Umbilical cord (tissue), 1 donor: ENCODE measurements at regions not wholly inside any gene's neighbourhood (a gene's known extent, or its start where the extent isn't known, plus 50 kb on each side); places are given as distances from the start of the nearest gene placed in this dataset.

ENCODE experiments used
- DNase-seq: peaks from one replicate; pipeline ENCODE4 v3.0.0-alpha.2; 2015; ENCODE audit warnings: low spot score

GRCh38 chr3:81048058-81048665 lies 713.3 kb downstream of the GBE1 start:
- no peak for DNase-seq

DNA sequence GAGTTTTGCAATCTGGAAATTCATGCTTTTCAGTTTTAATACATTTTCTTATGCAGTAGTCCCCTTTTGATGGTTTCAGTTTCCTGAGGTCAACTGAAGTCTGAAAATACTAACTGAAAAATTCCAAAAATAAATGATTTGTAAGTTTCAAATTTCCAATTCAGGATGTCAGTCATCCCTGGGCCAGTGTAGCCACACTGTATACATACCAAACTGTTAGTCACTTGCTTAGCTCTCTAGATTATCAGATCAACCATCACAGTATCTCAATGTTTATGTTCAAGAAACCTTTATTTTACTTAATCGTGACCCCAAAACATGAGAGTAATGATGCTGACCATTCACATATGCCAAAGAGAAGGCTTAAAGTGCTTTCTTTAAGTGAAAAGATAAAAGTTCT lies 715.5 kb downstream of the GBE1 start:
- DNase-seq = no peak

DNA sequence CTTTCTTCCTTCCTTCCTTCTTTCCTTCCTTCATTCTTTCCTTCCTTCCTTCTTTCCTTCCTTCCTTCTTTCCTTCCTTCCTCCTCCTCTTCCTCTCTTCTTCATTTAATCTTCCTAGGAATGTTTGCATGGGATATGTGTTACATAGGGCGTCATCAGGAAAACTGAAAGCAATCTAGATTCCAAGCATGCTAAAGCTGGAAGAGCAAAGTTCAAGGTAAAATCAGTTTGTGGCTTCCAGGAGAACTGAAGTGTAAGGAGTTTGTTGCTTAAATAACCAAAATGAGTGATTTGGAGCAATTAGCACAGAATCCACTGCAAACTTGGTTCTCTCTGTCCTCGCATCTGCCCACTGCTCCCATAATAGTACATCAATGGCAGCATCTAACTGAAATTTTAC lies 716.2 kb downstream of the GBE1 start:
- DNase-seq = no peak

- no peak for DNase-seq
Observed at GRCh38 chr3:81043660-81044199, 717.7 kb downstream of the GBE1 start.

- no peak for DNase-seq
Observed at GRCh38 chr3:81043009-81043408, 718.4 kb downstream of the GBE1 start.

GRCh38 chr3:81041331-81041730 lies 720.1 kb downstream of the GBE1 start:
- no peak for DNase-seq

- DNase-seq = no peak
Observed at GRCh38 chr3:81040107-81040506, 721.3 kb downstream of the GBE1 start.

- DNase-seq = no peak
Observed at GRCh38 chr3:81033684-81034083, 727.8 kb downstream of the GBE1 start.

DNA sequence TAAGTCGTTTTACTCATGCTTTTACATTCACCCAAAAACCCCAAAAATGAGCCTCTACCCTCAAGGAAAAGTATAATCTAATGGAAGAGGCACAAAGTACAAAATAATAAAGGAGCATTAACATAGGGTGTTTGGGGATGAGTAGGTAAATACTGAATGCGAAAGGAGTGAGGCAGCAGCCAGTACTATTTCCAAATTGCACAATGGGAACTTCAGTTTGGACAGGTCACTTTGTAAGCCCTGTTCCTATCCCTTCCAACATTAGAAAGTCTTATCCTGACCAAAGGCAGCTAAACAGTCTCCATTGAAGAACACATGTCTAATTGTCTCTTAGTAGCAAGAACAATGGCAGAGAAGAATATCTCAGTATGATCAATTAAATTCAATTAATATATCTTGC lies 728.3 kb downstream of the GBE1 start:
- DNase-seq = no peak

DNA sequence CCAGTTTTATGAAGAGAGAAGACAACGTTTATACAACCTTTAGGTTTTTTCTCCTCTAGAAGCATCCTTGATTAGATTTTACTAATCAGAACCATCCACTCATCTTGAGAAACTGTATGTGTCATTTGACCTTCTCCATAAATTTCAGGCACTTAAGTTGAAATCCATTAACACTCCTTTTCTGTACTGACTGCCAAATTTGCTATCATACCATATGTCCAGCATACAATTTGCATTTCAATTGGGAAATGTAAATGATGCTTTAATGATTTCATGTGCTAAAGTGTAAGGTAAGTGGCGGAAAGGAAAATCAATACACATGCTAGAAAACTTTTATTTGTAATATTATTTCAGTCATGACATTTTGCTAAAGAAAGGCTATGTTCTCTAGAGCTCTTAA lies 731.6 kb downstream of the GBE1 start:
- DNase-seq = no peak

DNA sequence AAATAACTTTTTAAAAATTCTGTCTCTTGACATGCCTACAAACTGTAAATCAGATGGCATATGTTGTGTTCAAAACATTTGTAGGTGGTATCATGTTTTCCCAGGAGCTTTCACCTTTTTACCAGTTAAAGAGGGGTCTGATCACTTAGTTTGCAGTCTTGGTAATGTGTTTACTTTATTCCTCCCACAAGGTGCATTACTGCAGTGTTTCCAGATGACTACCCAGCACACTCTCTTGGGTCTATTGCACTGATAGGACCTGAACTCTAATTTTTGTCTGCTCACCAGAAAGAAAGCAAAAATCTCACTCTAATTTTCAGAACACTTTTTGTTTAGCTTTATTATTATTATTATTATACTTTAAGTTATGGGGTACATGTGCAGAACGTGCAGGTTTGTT lies 734.1 kb downstream of the GBE1 start:
- no peak for DNase-seq

GRCh38 chr3:81024560-81024959 lies 736.9 kb downstream of the GBE1 start:
- no peak for DNase-seq

GRCh38 chr3:81022339-81022738 lies 739.1 kb downstream of the GBE1 start:
- no peak for DNase-seq

GRCh38 chr3:81013360-81013759 lies 748.1 kb downstream of the GBE1 start:
- DNase-seq = no peak

DNA sequence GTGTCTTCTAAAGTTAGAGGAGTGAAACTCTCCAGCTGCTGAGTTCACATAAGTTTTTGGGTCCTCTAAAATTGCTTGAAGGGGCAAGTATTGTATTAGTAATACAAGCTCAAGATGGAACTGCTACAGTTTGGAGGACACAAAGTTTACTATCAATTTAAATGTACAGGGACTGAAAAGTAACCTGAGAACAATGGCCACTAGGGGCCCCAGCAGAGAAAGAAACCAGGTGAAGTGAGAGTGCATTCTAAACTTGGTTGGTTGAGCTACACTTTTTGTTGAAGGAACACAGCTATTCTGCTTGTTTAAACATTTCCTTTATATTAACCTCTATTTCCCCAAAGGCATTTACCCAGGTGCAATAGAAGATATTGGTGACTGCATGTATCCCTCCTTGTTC lies 755.5 kb downstream of the GBE1 start:
- DNase-seq = no peak

DNA sequence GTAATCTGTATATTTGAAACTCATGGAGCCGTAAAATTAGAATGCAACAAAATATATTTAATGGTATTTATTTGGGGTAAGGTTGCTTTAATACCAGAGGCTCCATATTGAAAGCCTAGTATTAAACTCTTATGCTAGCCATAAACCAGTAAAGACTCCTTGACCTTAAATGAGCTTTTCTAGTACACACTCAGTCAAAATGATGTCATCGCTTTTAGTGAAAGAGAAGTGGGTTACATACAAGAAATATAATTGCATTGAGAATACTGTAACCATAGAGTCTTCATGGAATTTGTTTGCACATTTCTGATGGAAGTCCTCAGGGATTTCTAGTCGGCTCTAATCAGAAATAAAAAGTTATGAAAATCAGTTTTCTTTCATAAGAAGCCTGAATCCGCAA lies 757.6 kb downstream of the GBE1 start:
- DNase-seq = no peak

DNA sequence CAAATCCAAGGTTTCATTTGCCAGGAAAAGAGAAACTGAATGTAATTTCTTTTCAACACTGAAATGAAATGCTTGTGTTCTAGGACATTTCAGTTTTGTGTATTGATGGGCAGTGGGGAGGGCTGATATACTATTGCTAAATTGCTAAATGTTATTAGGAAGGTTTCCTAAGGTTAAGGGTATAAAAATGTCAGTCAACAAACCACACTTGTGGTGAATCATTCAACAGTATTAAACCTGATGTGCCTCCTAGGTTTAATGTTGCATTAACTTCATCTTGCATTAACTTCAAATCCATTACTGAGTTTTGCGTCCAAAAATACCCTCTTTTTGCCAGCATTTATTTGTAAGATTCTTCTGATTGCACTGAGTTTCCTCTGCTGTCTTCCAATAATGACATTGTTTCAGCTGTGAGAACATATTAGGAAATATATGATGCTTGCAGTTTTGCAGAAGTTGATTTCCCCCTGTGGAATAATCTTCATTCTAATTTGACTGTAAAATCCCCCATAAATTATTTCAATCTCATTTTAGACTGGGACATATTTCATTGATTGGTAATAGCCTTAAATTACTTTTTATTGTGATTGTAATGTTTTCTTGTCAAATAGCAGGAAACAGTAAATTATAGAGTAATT lies 758.3 kb downstream of the GBE1 start:
- DNase-seq = no peak

- no peak for DNase-seq
Observed at GRCh38 chr3:80999481-80999880, 762.0 kb downstream of the GBE1 start.

- DNase-seq = no peak
Observed at GRCh38 chr3:80998022-80998421, 763.4 kb downstream of the GBE1 start.

GRCh38 chr3:80997622-80998021 lies 763.8 kb downstream of the GBE1 start:
- no peak for DNase-seq

DNA sequence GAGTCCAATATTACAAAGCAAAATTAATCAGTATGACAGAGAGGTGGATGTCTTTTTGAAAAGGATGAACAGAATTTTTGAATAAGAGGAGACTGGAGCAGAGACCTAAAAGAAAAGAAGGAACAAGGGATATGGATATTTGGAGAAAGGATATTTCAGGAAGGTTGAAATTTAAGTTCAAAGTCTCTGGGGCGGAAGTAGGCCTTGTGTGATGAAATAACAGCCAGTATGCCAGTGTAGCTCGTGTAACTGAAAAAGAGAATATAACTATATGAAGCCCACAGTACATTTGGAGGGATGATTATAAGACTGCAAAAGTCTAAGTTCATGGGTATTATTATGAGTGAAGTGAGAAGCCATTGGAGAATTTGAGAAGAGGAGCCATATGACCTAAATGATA lies 766.7 kb downstream of the GBE1 start:
- DNase-seq = no peak

DNA sequence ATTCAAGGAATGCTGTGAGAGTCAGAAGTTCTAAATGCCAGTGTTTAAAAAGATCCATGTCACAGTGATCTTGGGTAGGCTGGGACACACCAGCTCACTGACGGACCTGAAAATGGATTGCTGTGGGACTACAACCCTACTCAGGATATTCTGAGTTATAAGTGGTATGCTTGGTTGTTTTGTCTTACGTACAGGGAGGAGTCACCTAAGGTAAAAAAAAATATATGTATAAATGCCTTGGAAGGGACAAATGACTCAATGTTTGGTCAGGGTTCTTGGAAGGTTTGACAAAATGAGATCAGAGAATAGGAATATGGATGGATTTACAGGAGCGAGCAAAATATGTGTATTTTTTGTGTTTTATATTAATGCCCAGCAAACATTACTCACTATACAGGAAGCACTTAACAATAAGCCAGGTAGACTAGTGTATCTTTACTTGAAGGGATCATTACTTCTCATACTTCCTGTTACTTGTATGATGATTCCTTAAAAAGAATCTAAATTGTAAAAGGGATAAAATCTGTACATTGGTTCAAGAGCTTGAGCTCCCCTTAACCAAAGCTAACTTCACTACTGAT lies 767.3 kb downstream of the GBE1 start:
- no peak for DNase-seq

DNA sequence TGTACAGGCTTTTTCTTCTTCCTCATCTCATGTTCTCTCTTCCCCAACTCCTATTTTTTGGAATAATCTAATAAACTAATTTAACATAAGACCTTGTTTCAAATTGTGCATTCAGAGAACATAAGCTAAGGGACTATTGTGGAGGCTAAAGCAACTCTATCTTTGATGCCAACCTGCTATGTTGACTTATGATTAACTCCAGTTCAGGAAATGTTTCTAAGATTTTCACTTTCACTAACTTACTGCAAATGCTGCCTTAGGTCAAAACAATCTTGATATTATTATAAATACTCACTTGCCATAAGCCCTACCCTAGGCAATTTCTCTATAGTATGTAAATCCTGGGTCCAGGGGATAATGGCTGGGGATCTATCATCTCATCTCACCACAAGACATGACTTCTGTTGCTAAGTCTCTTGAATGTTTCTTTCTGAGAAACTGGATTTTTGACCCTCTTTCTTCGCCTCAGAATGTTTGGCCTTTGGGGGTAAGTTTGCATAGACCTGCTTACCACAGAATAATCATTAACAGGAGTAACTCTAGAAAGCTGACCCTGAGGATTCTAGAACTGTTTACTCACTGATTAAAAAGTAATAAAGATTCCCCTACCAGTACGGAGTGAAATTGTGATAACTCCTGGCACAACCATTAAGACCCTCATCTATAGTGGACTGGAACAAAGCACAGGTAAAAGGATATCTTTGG lies 768.1 kb downstream of the GBE1 start:
- DNase-seq = no peak
